Fibroblast of lung (primary cell): ENCODE measurements at regions not wholly inside any gene's neighbourhood (a gene's known extent, or its start where the extent isn't known, plus 50 kb on each side); places are given as distances from the start of the nearest gene placed in this dataset.
A peak's percentile ranks its signal among the peaks of the same experiment; 100 is the strongest.

Source experiments
- DNase-seq, 2 donors: peaks; one replicate each; pipeline versions ENCODE4 v3.0.0 to v3.0.0-alpha.2; 2010; ENCODE audit warnings: low read depth in 2 of 2
- H2AFZ ChIP-seq: 2 replicates; pipeline ENCODE4 v1.5.1; 2012; ENCODE audit warnings: low read length, control low read depth, inconsistent platforms
- H3K27ac ChIP-seq: 2 replicates; pipeline ENCODE4 v1.5.1; 2011; ENCODE audit warnings: low read length, control low read depth; ENCODE audit not compliant: insufficient read depth
- H3K27me3 ChIP-seq: 2 replicates; pipeline ENCODE4 v1.5.1; 2011; ENCODE audit warnings: mild to moderate bottlenecking, low read length; ENCODE audit not compliant: control insufficient read depth, insufficient read depth
- H3K36me3 ChIP-seq: 2 replicates; pipeline ENCODE4 v1.5.1; 2011; ENCODE audit warnings: low read length; ENCODE audit not compliant: control insufficient read depth, insufficient read depth
- H3K4me1 ChIP-seq: 2 replicates; pipeline ENCODE4 v1.5.1; 2011; ENCODE audit warnings: low read length; ENCODE audit not compliant: control insufficient read depth, insufficient read depth; ENCODE audit errors: extremely low read depth
- H3K4me2 ChIP-seq: 2 replicates; pipeline ENCODE4 v1.5.1; 2011; ENCODE audit warnings: low read length, control low read depth; ENCODE audit not compliant: insufficient read depth; ENCODE audit errors: extremely low read depth
- H3K4me3 ChIP-seq, 4 experiments: fragments of 200-600 bp in 1 of 4; sonication (generic) in 1 of 4; replicated peaks in 1 of 4; 2 replicates each; pipeline ENCODE4 v1.5.1; 2011 to 2016; ENCODE audit warnings: low read length in 4 of 4, low read depth in 3 of 4, mild to moderate bottlenecking in 3 of 4, control low read depth in 2 of 4, inconsistent platforms in 1 of 4, mixed read lengths in 1 of 4; ENCODE audit not compliant: insufficient read depth in 1 of 4; ENCODE audit errors: control extremely low read depth in 1 of 4
- H3K79me2 ChIP-seq: 2 replicates; pipeline ENCODE4 v1.5.1; 2012; ENCODE audit warnings: mild to moderate bottlenecking, low read length, inconsistent platforms; ENCODE audit not compliant: control insufficient read depth, insufficient read depth
- H3K9ac ChIP-seq: 2 replicates; pipeline ENCODE4 v1.5.1; 2011; ENCODE audit warnings: mild to moderate bottlenecking, low read length, control low read depth; ENCODE audit not compliant: insufficient read depth
- H3K9me3 ChIP-seq: 2 replicates; pipeline ENCODE4 v1.5.1; 2012; ENCODE audit warnings: low read depth, low read length; ENCODE audit not compliant: control insufficient read depth, insufficient read depth
- H4K20me1 ChIP-seq: 2 replicates; pipeline ENCODE4 v1.5.1; 2011; ENCODE audit warnings: low read length; ENCODE audit not compliant: control insufficient read depth, insufficient read depth; ENCODE audit errors: extremely low read depth
- CTCF ChIP-seq, 2 donors: IDR thresholded peaks in 1 of 2; conservative IDR thresholded peaks in 1 of 2; 1 replicate in 1 of 2; 2 replicates in 1 of 2; pipeline ENCODE4 v1.5.1; 2011 to 2012; ENCODE audit warnings: low read length in 2 of 2, control low read depth in 1 of 2, inconsistent platforms in 1 of 2, low read depth in 1 of 2, mild to moderate bottlenecking in 1 of 2
- EZH2 ChIP-seq: IDR thresholded peaks from 2 replicates; pipeline ENCODE4 v1.5.1; 2012; ENCODE audit warnings: low read length, control low read depth, mild to moderate bottlenecking; ENCODE audit errors: missing control alignments

- H4K20me1 ChIP-seq = no peaks in the 10 kb centered on the region
- peaks cover 4% of the 10 kb centered on the region for H3K79me2 ChIP-seq
- H2AFZ ChIP-seq = peak overlapping the region; percentile 22
- H3K36me3 ChIP-seq = no peaks in the 10 kb centered on the region
- no peak for TF ChIP-seq CTCF (conservative IDR thresholded peaks at IDR 0.05 in 1 of 2, IDR thresholded peaks at IDR 0.05 in 1 of 2; ENCODE audit: low read depth in 1 of 2, low read length in 2 of 2)
- TF ChIP-seq EZH2 = no peak
- H3K9me3 ChIP-seq = no peaks in the 10 kb centered on the region
- H3K4me3 ChIP-seq = no peak overlapping the region
- peak overlapping the region; percentile 18 for H3K4me2 ChIP-seq
- H3K9ac ChIP-seq = no peak overlapping the region
- peaks cover 8% of the 10 kb centered on the region for H3K4me1 ChIP-seq
- H3K27ac ChIP-seq = no peak overlapping the region
- no peaks in the 10 kb centered on the region for H3K27me3 ChIP-seq
- DNase-seq = no peak
Observed at GRCh38 chr9:21579743-21580142, 97.6 kb upstream of the IFNE start.

- no peaks in the 10 kb centered on the region for H4K20me1 ChIP-seq
- DNase-seq = peak in 1 of 2 donors; percentile 83
- H3K27me3 ChIP-seq = no peaks in the 10 kb centered on the region
- H3K9me3 ChIP-seq = no peaks in the 10 kb centered on the region
- peaks cover 4% of the 10 kb centered on the region for H3K79me2 ChIP-seq
- no peak overlapping the region for H3K9ac ChIP-seq
- no peak for TF ChIP-seq CTCF (conservative IDR thresholded peaks at IDR 0.05 in 1 of 2, IDR thresholded peaks at IDR 0.05 in 1 of 2; ENCODE audit: low read depth in 1 of 2, low read length in 2 of 2)
- no peak for TF ChIP-seq EZH2
- no peak overlapping the region for H3K4me3 ChIP-seq
- H3K4me1 ChIP-seq = peaks cover 9% of the 10 kb centered on the region
- H3K27ac ChIP-seq = no peak overlapping the region
- H2AFZ ChIP-seq = peak overlapping the region; percentile 19
- no peaks in the 10 kb centered on the region for H3K36me3 ChIP-seq
- no peak overlapping the region for H3K4me2 ChIP-seq
Observed at GRCh38 chr9:21580636-21581378, 98.7 kb upstream of the IFNE start.

- no peak overlapping the region for H3K27ac ChIP-seq
- no peak overlapping the region for H3K4me3 ChIP-seq
- TF ChIP-seq CTCF (conservative IDR thresholded peaks at IDR 0.05 in 1 of 2, IDR thresholded peaks at IDR 0.05 in 1 of 2; ENCODE audit: low read depth in 1 of 2, low read length in 2 of 2) (no peak), EZH2 (no peak)
- H3K36me3 ChIP-seq = no peaks in the 10 kb centered on the region
- peaks cover 10% of the 10 kb centered on the region for H3K79me2 ChIP-seq
- H3K9me3 ChIP-seq = no peaks in the 10 kb centered on the region
- no peak overlapping the region for H3K9ac ChIP-seq
- no peak overlapping the region for H2AFZ ChIP-seq
- peaks cover 5% of the 10 kb centered on the region for H3K4me1 ChIP-seq
- peak in 1 of 2 donors; percentile 61 for DNase-seq
- H3K4me2 ChIP-seq = no peak overlapping the region
- H3K27me3 ChIP-seq = no peaks in the 10 kb centered on the region
- H4K20me1 ChIP-seq = no peaks in the 10 kb centered on the region
Observed at GRCh38 chr9:21583628-21584377, 101.7 kb upstream of the IFNE start.
